Activated CD4-positive, alpha-beta T cell treated with anti-CD3 and anti-CD28 coated beads for 36 hours (primary cell): ENCODE measurements at regions not wholly inside any gene's neighbourhood (a gene's known extent, or its start where the extent isn't known, plus 50 kb on each side); places are given as distances from the start of the nearest gene placed in this dataset.

Source experiments
- ATAC-seq: fragments of 200-7000 bp; cut with Tn5 transposase; one replicate; pipeline ENCODE4 v1.10.0; 2021; ENCODE audit warnings: mild to moderate bottlenecking, moderate library complexity
- CTCF ChIA-PET: fragments of 350-600 bp; sonication (Branson Sonifier 250); formaldehyde crosslinking; loops from one replicate; lab custom pipeline; 2021; ENCODE audit warnings: antibody characterized with exemption; lab: Charles Lee
- POLR2A ChIA-PET: fragments of 350-600 bp; sonication (Branson Sonifier 250); formaldehyde crosslinking; loops from one replicate; lab custom pipeline; 2021; ENCODE audit warnings: antibody characterized with exemption, inconsistent platforms; lab: Charles Lee
- DNase-seq: peaks from one replicate; pipeline ENCODE4 v3.0.0-alpha.2; 2020
- H3K27ac Mint-ChIP-seq: one replicate; pipeline ENCODE4 v1.8.0; 2021; ENCODE audit warnings: mixed read lengths
- H3K27me3 Mint-ChIP-seq: one replicate; pipeline ENCODE4 v1.8.0; 2021; ENCODE audit warnings: mixed read lengths
- H3K36me3 Mint-ChIP-seq: one replicate; pipeline ENCODE4 v1.8.0; 2021; ENCODE audit warnings: low read depth, mixed read lengths
- H3K4me1 Mint-ChIP-seq: one replicate; pipeline ENCODE4 v1.8.0; 2021; ENCODE audit warnings: mixed read lengths
- H3K4me3 Mint-ChIP-seq: one replicate; pipeline ENCODE4 v1.8.0; 2021; ENCODE audit warnings: mild to moderate bottlenecking, moderate library complexity, mixed read lengths
- H3K9me3 Mint-ChIP-seq: one replicate; pipeline ENCODE4 v1.8.0; 2021; ENCODE audit warnings: low read depth, mixed read lengths
- intact Hi-C, 2 experiments: fragments of 100-400 bp; cut with DNase I in 1 of 2; cut with micrococcal nuclease in 1 of 2; formaldehyde crosslinking; loops; one replicate each; pipeline versions ENCODE4 v1.14.2 to v1.15.1; 2022 to 2024; cut with DNase I, micrococcal nuclease

- intact Hi-C loops: no loop called here
- ChIA-PET CTCF (no interaction called here), POLR2A (no interaction called here)
- H3K4me1 Mint-ChIP-seq: no peaks in the 10 kb centered on the region
- no peak for DNase-seq
- no peak for ATAC-seq
- H3K9me3 Mint-ChIP-seq: no peaks in the 10 kb centered on the region
- H3K27me3 Mint-ChIP-seq: no peaks in the 10 kb centered on the region
- no peak overlapping the region for H3K27ac Mint-ChIP-seq
- H3K36me3 Mint-ChIP-seq: no peaks in the 10 kb centered on the region
- H3K4me3 Mint-ChIP-seq: no peak overlapping the region
Observed at GRCh38 chr10:131573256-131573655, 261.7 kb upstream of the TCERG1L start.

- Mint-ChIP-seq H3K27ac (no peak overlapping the region), H3K4me1 (no peaks in the 10 kb centered on the region), H3K9me3 (no peaks in the 10 kb centered on the region), H3K27me3 (no peaks in the 10 kb centered on the region), H3K36me3 (no peaks in the 10 kb centered on the region), H3K4me3 (no peak overlapping the region)
- intact Hi-C loops: no loop called here
- DNase-seq (no peak), ATAC-seq (no peak)
- ChIA-PET POLR2A (no interaction called here), CTCF (no interaction called here)
Observed at GRCh38 chr10:131573707-131574106, 262.2 kb upstream of the TCERG1L start.

GRCh38 chr10:131574363-131574706 lies 262.8 kb upstream of the TCERG1L start:
- ATAC-seq: no peak
- CTCF ChIA-PET: no interaction called here
- Mint-ChIP-seq H3K9me3 (no peaks in the 10 kb centered on the region), H3K4me3 (no peak overlapping the region), H3K27ac (no peak overlapping the region), H3K4me1 (no peaks in the 10 kb centered on the region), H3K36me3 (no peaks in the 10 kb centered on the region), H3K27me3 (no peaks in the 10 kb centered on the region)
- POLR2A ChIA-PET: no interaction called here
- intact Hi-C loops: no loop called here
- DNase-seq: no peak

GRCh38 chr10:131574707-131575430 lies 263.3 kb upstream of the TCERG1L start:
- POLR2A ChIA-PET: no interaction called here

GRCh38 chr10:131575877-131576276 lies 264.4 kb upstream of the TCERG1L start:
- H3K9me3 Mint-ChIP-seq: no peaks in the 10 kb centered on the region
- no peaks in the 10 kb centered on the region for H3K27me3 Mint-ChIP-seq
- POLR2A ChIA-PET: no interaction called here
- no peak for ATAC-seq
- intact Hi-C loops: no loop called here
- DNase-seq: no peak
- no peaks in the 10 kb centered on the region for H3K4me1 Mint-ChIP-seq
- no peaks in the 10 kb centered on the region for H3K36me3 Mint-ChIP-seq
- H3K27ac Mint-ChIP-seq: no peak overlapping the region
- no peak overlapping the region for H3K4me3 Mint-ChIP-seq
- CTCF ChIA-PET: no interaction called here

More at GRCh38 chr10:131574707-131575430, 263.3 kb upstream of the TCERG1L start:
- Mint-ChIP-seq H3K9me3 (no peaks in the 10 kb centered on the region), H3K27me3 (no peaks in the 10 kb centered on the region), H3K27ac (no peak overlapping the region), H3K36me3 (no peaks in the 10 kb centered on the region), H3K4me1 (no peaks in the 10 kb centered on the region), H3K4me3 (no peak overlapping the region)
- ATAC-seq (no peak), DNase-seq (no peak)
- CTCF ChIA-PET: no interaction called here
- intact Hi-C loops: no loop called here

- CTCF ChIA-PET: no interaction called here
- POLR2A ChIA-PET: no interaction called here
- Mint-ChIP-seq H3K4me3 (no peak overlapping the region), H3K4me1 (no peaks in the 10 kb centered on the region), H3K27ac (no peak overlapping the region), H3K9me3 (no peaks in the 10 kb centered on the region), H3K36me3 (no peaks in the 10 kb centered on the region), H3K27me3 (no peaks in the 10 kb centered on the region)
- no peak for DNase-seq
- ATAC-seq: no peak
- intact Hi-C loops: no loop called here
Observed at GRCh38 chr10:131576341-131577177, 265.0 kb upstream of the TCERG1L start.

GRCh38 chr10:131577178-131577555 lies 265.6 kb upstream of the TCERG1L start:
- Mint-ChIP-seq H3K27me3 (no peaks in the 10 kb centered on the region), H3K9me3 (no peaks in the 10 kb centered on the region), H3K36me3 (no peaks in the 10 kb centered on the region), H3K4me3 (no peak overlapping the region), H3K27ac (no peak overlapping the region), H3K4me1 (no peaks in the 10 kb centered on the region)
- CTCF ChIA-PET: no interaction called here
- intact Hi-C loops: no loop called here
- DNase-seq: no peak
- POLR2A ChIA-PET: no interaction called here
- ATAC-seq: no peak

GRCh38 chr10:131577786-131578471 lies 266.4 kb upstream of the TCERG1L start:
- H3K27ac Mint-ChIP-seq: no peak overlapping the region
- DNase-seq: no peak
- H3K9me3 Mint-ChIP-seq: no peaks in the 10 kb centered on the region
- POLR2A ChIA-PET: no interaction called here
- H3K4me3 Mint-ChIP-seq: no peak overlapping the region
- H3K27me3 Mint-ChIP-seq: no peaks in the 10 kb centered on the region
- H3K36me3 Mint-ChIP-seq: no peaks in the 10 kb centered on the region
- CTCF ChIA-PET: no interaction called here
- no peaks in the 10 kb centered on the region for H3K4me1 Mint-ChIP-seq
- no peak for ATAC-seq
- intact Hi-C loops: no loop called here

GRCh38 chr10:131578472-131578970 lies 267.0 kb upstream of the TCERG1L start:
- no peaks in the 10 kb centered on the region for H3K4me1 Mint-ChIP-seq
- POLR2A ChIA-PET: no interaction called here
- ATAC-seq: no peak
- no peak overlapping the region for H3K4me3 Mint-ChIP-seq
- intact Hi-C loops: no loop called here
- no peak for DNase-seq
- H3K36me3 Mint-ChIP-seq: no peaks in the 10 kb centered on the region
- H3K27ac Mint-ChIP-seq: no peak overlapping the region
- CTCF ChIA-PET: no interaction called here
- no peaks in the 10 kb centered on the region for H3K27me3 Mint-ChIP-seq
- H3K9me3 Mint-ChIP-seq: no peaks in the 10 kb centered on the region

- no peak for ATAC-seq
- CTCF ChIA-PET: no interaction called here
- intact Hi-C loops: no loop called here
- Mint-ChIP-seq H3K36me3 (no peaks in the 10 kb centered on the region), H3K27me3 (no peaks in the 10 kb centered on the region), H3K9me3 (no peaks in the 10 kb centered on the region), H3K27ac (no peak overlapping the region), H3K4me1 (no peaks in the 10 kb centered on the region), H3K4me3 (no peak overlapping the region)
- POLR2A ChIA-PET: no interaction called here
- DNase-seq: no peak
Observed at GRCh38 chr10:131579251-131580071, 267.9 kb upstream of the TCERG1L start.

GRCh38 chr10:131580076-131580652 lies 268.6 kb upstream of the TCERG1L start:
- Mint-ChIP-seq H3K27ac (no peak overlapping the region), H3K4me3 (no peak overlapping the region), H3K9me3 (no peaks in the 10 kb centered on the region), H3K36me3 (no peaks in the 10 kb centered on the region), H3K4me1 (no peaks in the 10 kb centered on the region), H3K27me3 (no peaks in the 10 kb centered on the region)
- no peak for ATAC-seq
- intact Hi-C loops: no loop called here
- ChIA-PET CTCF (no interaction called here), POLR2A (no interaction called here)
- DNase-seq: no peak
